Thyroid gland (tissue), 4 donors: ENCODE measurements at regions not wholly inside any gene's neighbourhood (a gene's known extent, or its start where the extent isn't known, plus 50 kb on each side); places are given as distances from the start of the nearest gene placed in this dataset.

Experiments used
- CTCF ChIP-seq, 6 experiments: fragments of 200-600 bp in 3 of 6; fragments of 450-650 bp in 3 of 6; sonication (generic) in 3 of 6; IDR thresholded peaks; one replicate each; pipeline ENCODE4 v1.5.1; 2016 to 2019; ENCODE audit warnings: antibody characterized with exemption in 6 of 6, mild to moderate bottlenecking in 2 of 6, inconsistent platforms in 1 of 6, moderate library complexity in 1 of 6
- POLR2A ChIP-seq, 2 donors: fragments of 450-650 bp; IDR thresholded peaks; one replicate each; pipeline ENCODE4 v1.6.1; 2017; ENCODE audit warnings: antibody characterized with exemption in 2 of 2, mild to moderate bottlenecking in 2 of 2, moderate library complexity in 1 of 2

- TF ChIP-seq CTCF (IDR thresholded peaks at IDR 0.05) (no peak), POLR2A (IDR thresholded peaks at IDR 0.05) (no peak)
Observed at GRCh38 chr5:29304545-29304944, 1888.9 kb upstream of the CDH6 start.
